GM18498 (cell line): ENCODE measurements at regions not wholly inside any gene's neighbourhood (a gene's known extent, or its start where the extent isn't known, plus 50 kb on each side); places are given as distances from the start of the nearest gene placed in this dataset.
"Not testable (repeated sequence)": the region's sequence is repeated elsewhere in the genome, so short reads cannot be mapped to it uniquely, and the experiment has no call there.

ENCODE experiments used
- ATAC-seq: cut with Tn5 transposase; IDR thresholded peaks from one replicate; pipeline ENCODE4 v1.9.1; 2021; ENCODE audit warnings: mild to moderate bottlenecking, moderate library complexity; ENCODE audit not compliant: unreplicated experiment

DNA sequence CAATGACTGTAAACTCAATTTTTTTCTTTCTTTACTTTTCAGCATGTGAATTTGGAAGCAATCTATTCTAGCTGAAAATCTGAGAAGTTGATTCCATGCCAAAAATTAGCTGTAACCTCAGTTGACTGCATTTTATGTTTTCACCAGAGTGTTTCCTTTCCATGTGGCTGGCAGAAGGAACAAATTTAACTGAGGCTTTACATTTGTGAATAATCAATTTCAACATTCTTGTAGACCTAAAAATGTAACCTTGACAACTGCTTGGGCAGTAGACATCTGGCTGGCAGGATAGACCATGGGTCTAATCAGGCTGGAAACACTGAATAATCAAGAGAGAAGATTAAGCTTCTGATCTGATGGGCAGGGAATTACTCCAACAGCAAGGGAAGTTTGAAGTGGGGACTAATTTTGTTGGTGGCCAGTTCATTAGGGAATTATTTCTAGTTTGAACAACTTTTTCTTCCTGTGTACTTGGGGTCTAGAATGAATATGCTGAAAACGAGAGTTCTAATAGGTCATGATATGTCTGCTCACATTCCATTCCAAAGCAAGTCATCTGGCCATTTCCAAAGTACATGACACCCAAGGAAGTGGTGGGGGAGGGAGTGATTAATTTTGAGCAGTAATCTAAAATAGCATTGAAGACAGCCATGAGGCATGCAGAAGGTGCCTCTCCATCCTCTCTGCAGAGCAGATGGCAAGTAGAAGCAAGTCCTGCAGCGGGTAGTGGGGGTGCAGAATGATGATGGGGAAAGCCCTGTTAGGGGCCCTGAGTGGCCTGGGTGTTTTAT is 68.2 kb downstream of the ATP23 start:
- no peak for ATAC-seq

DNA sequence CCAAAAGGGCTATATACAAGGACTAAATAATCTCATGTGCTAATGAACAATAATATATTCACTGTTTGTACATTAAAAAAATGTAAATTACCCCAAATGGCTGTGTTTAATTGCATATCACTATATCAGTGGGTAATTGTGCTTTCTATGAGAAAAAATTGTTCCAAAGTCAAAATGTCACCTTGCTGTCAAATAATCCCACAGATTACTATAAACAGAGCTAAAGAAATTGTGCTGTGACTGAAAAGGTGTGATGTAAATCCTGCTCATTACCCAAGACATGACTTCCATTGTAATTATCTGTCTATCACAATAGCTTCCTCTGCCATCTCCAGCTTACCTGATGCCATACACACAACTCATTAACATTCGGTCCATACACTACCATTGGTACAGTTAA is 70.3 kb downstream of the ATP23 start:
- no peak for ATAC-seq

DNA sequence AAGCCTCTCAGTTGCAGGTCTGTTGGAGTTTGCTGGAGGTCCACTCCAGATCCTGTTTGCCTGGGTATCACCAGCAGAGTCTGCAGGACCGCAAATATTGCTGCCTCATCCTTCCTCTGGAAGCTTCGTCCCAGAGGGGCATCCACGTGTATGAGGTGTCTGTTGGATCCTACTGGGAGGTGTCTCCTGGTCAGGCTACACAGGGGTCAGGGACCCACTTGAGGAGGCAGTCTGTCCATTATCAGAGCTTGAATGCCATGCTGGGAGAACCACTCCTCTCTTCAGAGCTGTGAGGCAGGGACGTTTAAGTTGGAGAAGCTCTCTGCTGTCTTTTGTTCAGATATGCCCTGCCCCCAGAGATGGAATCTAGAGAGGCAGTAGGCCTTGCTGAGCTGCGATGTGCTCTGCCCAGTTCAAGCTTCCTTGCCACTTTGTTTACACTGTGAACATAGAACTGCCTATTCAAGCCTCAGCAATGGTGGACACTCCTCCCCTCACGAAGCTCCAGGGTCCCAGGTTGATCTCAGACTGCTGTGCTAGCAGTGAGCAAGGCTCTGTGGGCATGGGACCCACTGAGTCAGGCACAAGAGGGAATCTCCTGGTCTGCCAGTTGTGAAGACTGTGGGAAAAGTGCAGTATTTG is 81.1 kb downstream of the ATP23 start:
- ATAC-seq = not testable (repeated sequence)

DNA sequence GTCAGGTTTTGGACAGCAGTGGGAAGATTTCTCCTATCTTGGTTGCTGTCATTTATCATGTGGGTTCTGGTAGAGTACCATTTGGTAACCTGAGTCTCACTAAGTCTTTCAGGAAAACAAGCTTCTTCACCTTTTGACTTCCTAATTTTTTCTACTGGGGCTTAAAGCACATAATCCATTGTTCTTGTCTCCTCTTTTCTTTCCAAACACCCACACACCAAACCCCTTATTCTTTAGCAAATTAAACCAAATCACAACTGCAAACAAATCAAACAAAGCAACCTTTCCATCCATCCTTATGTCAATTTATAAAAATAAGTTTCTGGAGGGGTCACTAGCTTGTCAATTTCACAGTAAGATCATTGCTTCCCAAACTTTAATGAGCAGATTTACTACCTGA is 84.1 kb downstream of the ATP23 start:
- ATAC-seq = no peak

GRCh38 chr12:58026426-58026825 is 85.1 kb downstream of the ATP23 start:
- ATAC-seq = no peak

GRCh38 chr12:58026897-58027891 is 85.8 kb downstream of the ATP23 start:
- no peak for ATAC-seq

GRCh38 chr12:58028294-58028693 is 86.9 kb downstream of the ATP23 start:
- no peak for ATAC-seq

- no peak for ATAC-seq
Observed at GRCh38 chr12:58029260-58029659, 87.9 kb downstream of the ATP23 start.

DNA sequence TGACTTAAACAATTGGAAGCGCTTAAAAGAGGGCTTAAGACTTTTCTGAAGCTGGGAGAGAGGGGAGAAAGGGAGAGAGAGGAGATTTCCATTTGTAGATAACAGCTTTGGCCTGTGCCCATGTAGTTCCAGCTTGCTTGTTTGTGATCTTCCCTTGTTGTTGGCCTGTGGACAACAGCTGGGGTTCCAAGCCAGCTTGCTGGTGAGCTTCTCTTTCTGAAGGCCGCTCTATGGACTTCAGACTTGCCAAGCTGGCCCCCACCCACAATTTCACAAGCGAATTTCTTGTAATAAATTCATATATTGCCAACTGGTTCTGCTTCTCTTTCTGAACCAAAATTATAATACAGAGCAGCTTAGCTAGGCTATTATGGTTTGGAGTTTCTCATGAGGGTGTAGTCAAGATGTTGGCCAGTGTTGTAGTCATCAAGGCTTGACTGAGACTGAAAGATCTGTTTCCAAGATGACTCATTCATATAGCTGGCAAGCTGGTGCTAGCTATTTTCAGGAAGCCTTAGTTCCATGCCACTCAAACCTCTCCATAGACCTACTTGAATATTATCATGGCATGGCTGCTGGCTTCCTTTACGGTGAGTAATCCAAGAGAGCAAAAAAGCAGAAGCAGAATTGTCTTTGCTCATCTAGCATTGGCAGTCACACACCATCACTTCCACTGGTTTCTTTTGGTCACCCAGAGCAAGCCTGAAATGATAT is 89.4 kb downstream of the ATP23 start:
- ATAC-seq = no peak

DNA sequence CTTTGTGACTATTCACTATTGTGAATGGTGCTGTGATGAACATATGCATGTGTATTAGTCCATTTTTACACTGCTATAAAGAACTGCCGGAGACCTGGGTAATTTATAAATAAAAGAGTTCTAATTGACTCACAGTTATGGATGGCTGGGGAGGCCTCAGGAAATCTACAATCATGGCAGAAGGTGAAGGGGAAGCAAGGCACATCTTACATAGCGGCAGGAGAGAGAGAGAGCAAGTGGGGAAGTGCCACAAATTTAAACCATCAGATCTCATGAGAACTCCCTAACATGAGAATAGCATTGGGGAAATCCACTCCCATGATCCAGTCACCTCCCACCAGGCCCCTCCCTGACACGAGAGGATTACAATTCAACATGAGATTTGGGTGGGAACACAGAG is 90.8 kb downstream of the ATP23 start:
- no peak for ATAC-seq

DNA sequence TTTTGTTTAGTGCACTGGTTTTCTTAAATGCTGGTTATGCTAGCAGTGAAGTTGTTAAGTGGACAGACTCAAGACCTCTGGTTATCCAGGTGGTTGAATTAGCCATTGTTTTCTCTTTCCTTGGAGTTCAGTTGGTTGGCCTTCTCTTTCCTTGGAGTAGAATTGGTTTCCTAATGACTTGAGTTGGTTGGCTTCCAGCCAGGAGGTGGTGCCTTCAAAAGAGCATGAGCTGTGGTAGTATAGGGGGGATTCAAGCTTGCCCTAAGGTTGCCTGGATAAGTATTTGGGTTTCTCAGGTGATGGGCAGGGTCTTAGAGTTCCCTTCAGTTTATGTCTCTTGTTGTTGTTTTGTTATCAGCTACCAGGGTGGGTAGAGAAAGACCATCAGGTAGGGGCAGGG is 92.5 kb downstream of the ATP23 start:
- no peak for ATAC-seq

GRCh38 chr12:58034311-58034710 is 92.9 kb downstream of the ATP23 start:
- no peak for ATAC-seq

DNA sequence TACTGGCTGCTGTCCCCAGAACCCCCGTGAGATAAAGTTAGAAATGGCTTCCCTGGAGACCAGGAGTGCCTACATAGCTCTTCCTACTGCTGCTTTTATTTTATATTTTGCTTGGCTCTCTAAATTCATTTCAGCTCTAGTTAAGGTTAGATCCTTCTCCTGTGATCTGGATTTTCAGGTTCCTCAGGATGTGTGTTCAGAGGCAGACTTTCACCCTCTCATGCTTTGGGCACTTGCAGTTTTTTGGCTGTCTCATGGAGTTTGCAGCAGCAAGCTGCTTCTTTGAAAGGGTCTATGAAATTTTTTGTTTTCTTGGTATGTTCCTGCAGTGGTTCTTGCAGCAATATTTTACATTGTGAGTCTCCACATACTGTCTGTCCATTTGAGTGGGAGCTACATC is 93.3 kb downstream of the ATP23 start:
- ATAC-seq = no peak

GRCh38 chr12:58041441-58041840 is 100.1 kb downstream of the ATP23 start:
- no peak for ATAC-seq

DNA sequence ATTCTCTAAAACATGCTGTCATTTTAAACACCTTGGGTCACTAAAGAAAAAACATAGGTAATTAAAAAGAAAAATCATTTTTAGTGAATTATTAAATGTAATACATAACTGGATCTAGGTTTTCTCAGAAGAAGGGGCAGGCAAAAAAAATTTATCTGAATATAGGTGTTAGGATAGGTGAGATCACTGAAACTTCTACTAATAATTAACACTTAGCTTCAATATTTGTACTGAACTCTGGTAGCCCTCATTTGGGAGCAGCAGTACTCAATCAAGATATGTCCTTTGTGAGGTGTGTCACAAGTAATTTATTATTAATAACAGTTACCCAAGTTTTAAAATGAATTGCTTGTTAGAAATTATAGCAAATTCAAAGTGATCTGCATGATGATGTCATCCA is 103.6 kb downstream of the ATP23 start:
- no peak for ATAC-seq

GRCh38 chr12:58046271-58046670 is 104.9 kb downstream of the ATP23 start:
- no peak for ATAC-seq

GRCh38 chr12:58051378-58051777 is 110.0 kb downstream of the ATP23 start:
- ATAC-seq = no peak

DNA sequence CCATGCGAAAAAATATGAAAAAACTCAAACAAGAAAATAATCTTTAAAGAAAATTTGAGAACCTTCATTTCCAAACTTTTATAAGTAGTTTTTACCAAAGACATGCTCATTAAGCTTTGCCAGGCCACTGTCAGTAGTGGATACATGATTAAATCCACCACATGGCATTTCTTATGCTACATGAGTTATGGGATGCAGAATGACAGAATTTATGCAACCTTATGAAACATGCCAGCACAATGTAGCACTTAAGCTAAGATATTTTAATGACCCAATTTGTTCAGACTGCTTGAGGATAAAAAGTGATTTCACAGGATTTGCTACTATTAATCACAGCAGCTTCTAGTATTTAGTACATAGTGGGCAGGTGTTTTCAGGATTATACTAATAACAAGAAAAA is 123.3 kb downstream of the ATP23 start:
- no peak for ATAC-seq

GRCh38 chr12:58066296-58066695 is 124.9 kb downstream of the ATP23 start:
- no peak for ATAC-seq

GRCh38 chr12:58067610-58068387 is 126.4 kb downstream of the ATP23 start:
- no peak for ATAC-seq
